Adrenal gland (tissue), 5 donors: ENCODE measurements at regions not wholly inside any gene's neighbourhood (a gene's known extent, or its start where the extent isn't known, plus 50 kb on each side); places are given as distances from the start of the nearest gene placed in this dataset.

ENCODE experiments used
- POLR2A ChIP-seq, 2 donors: fragments of 450-650 bp; IDR thresholded peaks; one replicate each; pipeline ENCODE4 v1.6.1; 2017; ENCODE audit warnings: antibody characterized with exemption in 2 of 2, mild to moderate bottlenecking in 2 of 2, moderate library complexity in 1 of 2
- TF ChIP-seq, protein P1 (sequence below), 6 experiments: fragments of 450-650 bp in 4 of 6; fragments of 200-600 bp in 2 of 6; sonication (generic) in 1 of 6; IDR thresholded peaks; 1 replicate in 5 of 6; 2 replicates in 1 of 6; pipeline versions ENCODE4 v1.5.1 to v1.8.0; 2016 to 2021; ENCODE audit warnings: antibody characterized with exemption in 6 of 6, mild to moderate bottlenecking in 2 of 6, moderate library complexity in 1 of 6
- donor health status: DM: no; HTN: no; CAD: no.

DNA sequence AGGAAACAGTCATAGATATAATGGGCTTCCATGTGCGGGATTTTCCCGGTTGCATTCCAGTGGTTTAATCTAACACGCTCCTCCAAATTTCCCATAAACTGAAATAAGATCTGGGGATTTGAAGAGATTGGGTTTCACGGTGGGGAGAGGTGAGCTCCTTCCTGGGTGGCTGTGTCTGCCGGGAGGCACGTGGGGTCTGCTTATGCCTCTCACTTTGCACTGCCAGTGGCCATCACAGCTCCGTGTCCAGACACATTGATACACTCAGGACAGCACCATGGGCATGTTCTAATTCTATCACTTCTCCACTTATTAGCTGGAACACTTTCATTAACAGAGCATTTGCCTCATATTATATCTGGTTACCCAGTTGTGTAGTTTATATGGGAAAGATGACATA, 73.4 kb downstream of the SOX1 start:
- TF ChIP-seq, protein P1, sequence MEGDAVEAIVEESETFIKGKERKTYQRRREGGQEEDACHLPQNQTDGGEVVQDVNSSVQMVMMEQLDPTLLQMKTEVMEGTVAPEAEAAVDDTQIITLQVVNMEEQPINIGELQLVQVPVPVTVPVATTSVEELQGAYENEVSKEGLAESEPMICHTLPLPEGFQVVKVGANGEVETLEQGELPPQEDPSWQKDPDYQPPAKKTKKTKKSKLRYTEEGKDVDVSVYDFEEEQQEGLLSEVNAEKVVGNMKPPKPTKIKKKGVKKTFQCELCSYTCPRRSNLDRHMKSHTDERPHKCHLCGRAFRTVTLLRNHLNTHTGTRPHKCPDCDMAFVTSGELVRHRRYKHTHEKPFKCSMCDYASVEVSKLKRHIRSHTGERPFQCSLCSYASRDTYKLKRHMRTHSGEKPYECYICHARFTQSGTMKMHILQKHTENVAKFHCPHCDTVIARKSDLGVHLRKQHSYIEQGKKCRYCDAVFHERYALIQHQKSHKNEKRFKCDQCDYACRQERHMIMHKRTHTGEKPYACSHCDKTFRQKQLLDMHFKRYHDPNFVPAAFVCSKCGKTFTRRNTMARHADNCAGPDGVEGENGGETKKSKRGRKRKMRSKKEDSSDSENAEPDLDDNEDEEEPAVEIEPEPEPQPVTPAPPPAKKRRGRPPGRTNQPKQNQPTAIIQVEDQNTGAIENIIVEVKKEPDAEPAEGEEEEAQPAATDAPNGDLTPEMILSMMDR (IDR thresholded peaks at IDR 0.05) = no peak
- TF ChIP-seq POLR2A (IDR thresholded peaks at IDR 0.05) = no peak
